ENCODE measurements at regions not wholly inside any gene's neighbourhood (a gene's known extent, or its start where the extent isn't known, plus 50 kb on each side); places are given as distances from the start of the nearest gene placed in this dataset.

- Mint-ChIP-seq H3K4me1 (no peaks in the 10 kb centered on the region), H3K9me3 (peaks cover 0 to 2% of the 10 kb centered on the region in 2 donors)
These were observed 89.6 kb upstream of the PCDH8 start for GRCh38 chr13:52938065-52938464.

GRCh38 chr13:52936806-52937205, 88.4 kb upstream of the PCDH8 start:
- Mint-ChIP-seq H3K27me3 (peaks cover 0 to 4% of the 10 kb centered on the region in 2 donors), H3K9me3 (peaks cover 0 to 2% of the 10 kb centered on the region in 2 donors), H3K27ac (no peak overlapping the region), H3K4me3 (no peak overlapping the region), H3K4me1 (no peaks in the 10 kb centered on the region), H3K36me3 (no peaks in the 10 kb centered on the region)
- no peak for ATAC-seq (replicated peaks)
- DNase-seq: no peak

More at GRCh38 chr13:52938065-52938464, 89.6 kb upstream of the PCDH8 start:
- H3K36me3 Mint-ChIP-seq: no peaks in the 10 kb centered on the region
- H3K27me3 Mint-ChIP-seq: peaks cover 0 to 4% of the 10 kb centered on the region in 2 donors
- H3K4me3 Mint-ChIP-seq: no peak overlapping the region
- ATAC-seq (replicated peaks): no peak
- no peak for DNase-seq
- H3K27ac Mint-ChIP-seq: no peak overlapping the region

GRCh38 chr13:52934258-52934657, 85.8 kb upstream of the PCDH8 start:
- H3K9me3 Mint-ChIP-seq: no peaks in the 10 kb centered on the region
- no peak overlapping the region for H3K27ac Mint-ChIP-seq
- H3K4me1 Mint-ChIP-seq: no peaks in the 10 kb centered on the region
- H3K36me3 Mint-ChIP-seq: no peaks in the 10 kb centered on the region
- ATAC-seq (replicated peaks) (no peak), DNase-seq (no peak)
- no peak overlapping the region for H3K4me3 Mint-ChIP-seq
- H3K27me3 Mint-ChIP-seq: peaks cover 0 to 4% of the 10 kb centered on the region in 2 donors

GRCh38 chr13:52933547-52934210, 85.2 kb upstream of the PCDH8 start:
- no peaks in the 10 kb centered on the region for H3K9me3 Mint-ChIP-seq
- H3K27me3 Mint-ChIP-seq: peaks cover 3 to 7% of the 10 kb centered on the region in 2 donors
- no peak for ATAC-seq (replicated peaks)
- H3K27ac Mint-ChIP-seq: no peak overlapping the region
- H3K4me1 Mint-ChIP-seq: no peaks in the 10 kb centered on the region
- H3K4me3 Mint-ChIP-seq: no peak overlapping the region
- DNase-seq: no peak
- H3K36me3 Mint-ChIP-seq: no peaks in the 10 kb centered on the region

- DNase-seq (no peak), ATAC-seq (replicated peaks) (no peak)
- Mint-ChIP-seq H3K9me3 (no peaks in the 10 kb centered on the region), H3K27ac (no peak overlapping the region), H3K4me3 (no peak overlapping the region), H3K4me1 (no peaks in the 10 kb centered on the region), H3K27me3 (peaks cover 6 to 11% of the 10 kb centered on the region in 2 donors), H3K36me3 (no peaks in the 10 kb centered on the region)
These were observed 84.7 kb upstream of the PCDH8 start for GRCh38 chr13:52933099-52933498.

GRCh38 chr13:52932649-52933048, 84.2 kb upstream of the PCDH8 start:
- DNase-seq (no peak), ATAC-seq (replicated peaks) (no peak)
- Mint-ChIP-seq H3K9me3 (no peaks in the 10 kb centered on the region), H3K27me3 (peaks cover 6 to 11% of the 10 kb centered on the region in 2 donors), H3K4me3 (no peak overlapping the region), H3K4me1 (no peaks in the 10 kb centered on the region), H3K27ac (no peak overlapping the region), H3K36me3 (no peaks in the 10 kb centered on the region)

- ATAC-seq (replicated peaks) (peak in 1 of 2 donors; percentile 41), DNase-seq (no peak)
- H3K27me3 Mint-ChIP-seq: peaks cover 6 to 7% of the 10 kb centered on the region in 2 donors
- H3K9me3 Mint-ChIP-seq: no peaks in the 10 kb centered on the region
- H3K36me3 Mint-ChIP-seq: no peaks in the 10 kb centered on the region
- no peak overlapping the region for H3K27ac Mint-ChIP-seq
- no peaks in the 10 kb centered on the region for H3K4me1 Mint-ChIP-seq
- H3K4me3 Mint-ChIP-seq: no peak overlapping the region
These were observed 83.3 kb upstream of the PCDH8 start for GRCh38 chr13:52931539-52932431.

GRCh38 chr13:52931131-52931530, 82.7 kb upstream of the PCDH8 start:
- ATAC-seq (replicated peaks): no peak
- Mint-ChIP-seq H3K4me3 (no peak overlapping the region), H3K27ac (no peak overlapping the region), H3K36me3 (no peaks in the 10 kb centered on the region), H3K9me3 (no peaks in the 10 kb centered on the region), H3K27me3 (peaks cover 6 to 7% of the 10 kb centered on the region in 2 donors), H3K4me1 (no peaks in the 10 kb centered on the region)
- DNase-seq: no peak

- Mint-ChIP-seq H3K36me3 (no peaks in the 10 kb centered on the region), H3K4me1 (no peaks in the 10 kb centered on the region), H3K27me3 (peaks cover 6 to 8% of the 10 kb centered on the region in 2 donors), H3K4me3 (no peak overlapping the region), H3K27ac (no peak overlapping the region), H3K9me3 (no peaks in the 10 kb centered on the region)
- no peak for ATAC-seq (replicated peaks)
- DNase-seq: no peak
These were observed 81.4 kb upstream of the PCDH8 start for GRCh38 chr13:52929846-52930245.

- Mint-ChIP-seq H3K9me3 (no peaks in the 10 kb centered on the region), H3K4me1 (no peaks in the 10 kb centered on the region), H3K27me3 (peaks cover 6 to 15% of the 10 kb centered on the region in 2 donors), H3K4me3 (no peak overlapping the region), H3K27ac (no peak overlapping the region), H3K36me3 (no peaks in the 10 kb centered on the region)
- ATAC-seq (replicated peaks) (no peak), DNase-seq (no peak)
These were observed 78.5 kb upstream of the PCDH8 start for GRCh38 chr13:52926971-52927370.

GRCh38 chr13:52925775-52926285, 77.4 kb upstream of the PCDH8 start:
- Mint-ChIP-seq H3K27ac (no peak overlapping the region), H3K9me3 (peaks cover 0 to 2% of the 10 kb centered on the region in 2 donors), H3K27me3 (peaks cover 6 to 15% of the 10 kb centered on the region in 2 donors), H3K36me3 (no peaks in the 10 kb centered on the region), H3K4me1 (peaks cover 3 to 5% of the 10 kb centered on the region in 2 donors), H3K4me3 (no peak overlapping the region)
- no peak for DNase-seq
- ATAC-seq (replicated peaks): no peak

GRCh38 chr13:52925251-52925650, 76.8 kb upstream of the PCDH8 start:
- peaks cover 6 to 11% of the 10 kb centered on the region in 2 donors for H3K4me1 Mint-ChIP-seq
- DNase-seq (no peak), ATAC-seq (replicated peaks) (no peak)
- peaks cover 4% of the 10 kb centered on the region in 2 donors for H3K9me3 Mint-ChIP-seq
- no peaks in the 10 kb centered on the region for H3K36me3 Mint-ChIP-seq
- H3K27me3 Mint-ChIP-seq: peaks cover 6 to 15% of the 10 kb centered on the region in 2 donors
- H3K4me3 Mint-ChIP-seq: no peak overlapping the region
- no peak overlapping the region for H3K27ac Mint-ChIP-seq

GRCh38 chr13:52924289-52925148, 76.1 kb upstream of the PCDH8 start:
- no peak for ATAC-seq (replicated peaks)
- Mint-ChIP-seq H3K4me1 (peaks cover 6 to 15% of the 10 kb centered on the region in 2 donors), H3K36me3 (peaks cover 0 to 3% of the 10 kb centered on the region in 2 donors), H3K4me3 (no peak overlapping the region), H3K27ac (no peak overlapping the region), H3K9me3 (peaks cover 6 to 9% of the 10 kb centered on the region in 2 donors), H3K27me3 (peaks cover 6 to 15% of the 10 kb centered on the region in 2 donors)
- no peak for DNase-seq

GRCh38 chr13:52922961-52923360, 74.5 kb upstream of the PCDH8 start:
- Mint-ChIP-seq H3K9me3 (peaks cover 9 to 10% of the 10 kb centered on the region in 2 donors), H3K27ac (no peak overlapping the region), H3K36me3 (peaks cover 0 to 3% of the 10 kb centered on the region in 2 donors), H3K27me3 (peaks cover 4 to 8% of the 10 kb centered on the region in 2 donors), H3K4me3 (no peak overlapping the region), H3K4me1 (peaks cover 6 to 15% of the 10 kb centered on the region in 2 donors)
- DNase-seq (no peak), ATAC-seq (replicated peaks) (no peak)
